Effector memory CD8-positive, alpha-beta T cell (primary cell): ENCODE measurements at regions not wholly inside any gene's neighbourhood (a gene's known extent, or its start where the extent isn't known, plus 50 kb on each side); places are given as distances from the start of the nearest gene placed in this dataset.
"Not testable (repeated sequence)": the region's sequence is repeated elsewhere in the genome, so short reads cannot be mapped to it uniquely, and the experiment has no call there.

ENCODE experiments used
- ATAC-seq: fragments of 150-1000 bp; cut with Tn5 transposase; replicated peaks from 2 replicates; pipeline ENCODE4 v1.10.0; 2021; ENCODE audit warnings: mild to moderate bottlenecking, moderate library complexity
- DNase-seq, 3 experiments: peaks; one replicate each; pipeline ENCODE4 v3.0.0; 2021
- H3K27ac Mint-ChIP-seq, 2 donors: one replicate each; pipeline ENCODE4 v1.8.0; 2022; ENCODE audit warnings: mild to moderate bottlenecking in 2 of 2, mixed read lengths in 2 of 2, moderate library complexity in 2 of 2
- H3K27me3 Mint-ChIP-seq, 2 donors: one replicate each; pipeline ENCODE4 v1.8.0; 2022; ENCODE audit warnings: mixed read lengths in 2 of 2
- H3K36me3 Mint-ChIP-seq: one replicate; pipeline ENCODE4 v1.8.0; 2022; ENCODE audit warnings: mild to moderate bottlenecking, moderate library complexity, mixed read lengths; ENCODE audit not compliant: insufficient read depth
- H3K4me1 Mint-ChIP-seq, 2 donors: one replicate each; pipeline ENCODE4 v1.8.0; 2022; ENCODE audit warnings: low read depth in 2 of 2, mixed read lengths in 2 of 2
- H3K4me3 Mint-ChIP-seq, 2 donors: one replicate each; pipeline ENCODE4 v1.8.0; 2022; ENCODE audit warnings: mild to moderate bottlenecking in 2 of 2, mixed read lengths in 2 of 2, moderate library complexity in 2 of 2
- H3K9me3 Mint-ChIP-seq, 2 donors: one replicate each; pipeline ENCODE4 v1.8.0; 2022; ENCODE audit warnings: mixed read lengths in 2 of 2

- Mint-ChIP-seq H3K36me3 (peaks cover 24% of the 10 kb centered on the region), H3K27ac (peak overlapping the region; percentile 98 to 100), H3K9me3 (no peaks in the 10 kb centered on the region), H3K4me3 (peak overlapping the region; percentile 71 to 72), H3K27me3 (no peaks in the 10 kb centered on the region), H3K4me1 (peaks cover 35 to 52% of the 10 kb centered on the region in 2 donors)
- ATAC-seq: no peak
- DNase-seq: no peak
These were observed 92.4 kb upstream of the KLF6 start for GRCh38 chr10:3877211-3878000.

- Mint-ChIP-seq H3K4me1 (peaks cover 44 to 61% of the 10 kb centered on the region in 2 donors), H3K36me3 (peaks cover 24% of the 10 kb centered on the region), H3K9me3 (no peaks in the 10 kb centered on the region), H3K4me3 (peak overlapping the region; percentile 71 to 72), H3K27me3 (no peaks in the 10 kb centered on the region), H3K27ac (peak overlapping the region; percentile 98 to 100)
- ATAC-seq (no peak), DNase-seq (no peak)
These were observed 91.4 kb upstream of the KLF6 start for GRCh38 chr10:3876350-3876962.

- H3K36me3 Mint-ChIP-seq: peaks cover 24% of the 10 kb centered on the region
- no peaks in the 10 kb centered on the region for H3K9me3 Mint-ChIP-seq
- H3K4me1 Mint-ChIP-seq: peaks cover 44 to 63% of the 10 kb centered on the region in 2 donors
- H3K27ac Mint-ChIP-seq: peak overlapping the region; percentile 98 to 100
- no peak for DNase-seq
- peak overlapping the region; percentile 71 to 72 for H3K4me3 Mint-ChIP-seq
- no peaks in the 10 kb centered on the region for H3K27me3 Mint-ChIP-seq
- no peak for ATAC-seq
These were observed 90.8 kb upstream of the KLF6 start for GRCh38 chr10:3875842-3876235.

GRCh38 chr10:3874990-3875841 is 90.2 kb upstream of the KLF6 start:
- Mint-ChIP-seq H3K27me3 (no peaks in the 10 kb centered on the region), H3K4me1 (peaks cover 44 to 63% of the 10 kb centered on the region in 2 donors), H3K27ac (peak overlapping the region; percentile 98 to 100), H3K9me3 (no peaks in the 10 kb centered on the region), H3K36me3 (peaks cover 24% of the 10 kb centered on the region), H3K4me3 (peak overlapping the region; percentile 71 to 72)
- DNase-seq: peak; percentile 43 to 46 (median 45)
- peak; percentile 73 for ATAC-seq

- not testable (repeated sequence) for H3K9me3 Mint-ChIP-seq, H3K27me3 Mint-ChIP-seq, DNase-seq, ATAC-seq
- H3K4me3 Mint-ChIP-seq: peak overlapping the region; percentile 71 to 72
- H3K27ac Mint-ChIP-seq: peak overlapping the region; percentile 98 to 100
- H3K36me3 Mint-ChIP-seq: peaks cover 24% of the 10 kb centered on the region
- H3K4me1 Mint-ChIP-seq: peaks cover 43 to 63% of the 10 kb centered on the region in 2 donors
These were observed 89.6 kb upstream of the KLF6 start for GRCh38 chr10:3874610-3874989.

GRCh38 chr10:3873728-3874461 is 88.9 kb upstream of the KLF6 start:
- peaks cover 42 to 61% of the 10 kb centered on the region in 2 donors for H3K4me1 Mint-ChIP-seq
- H3K9me3 Mint-ChIP-seq: no peaks in the 10 kb centered on the region
- peak overlapping the region; percentile 98 to 100 for H3K27ac Mint-ChIP-seq
- H3K27me3 Mint-ChIP-seq: no peaks in the 10 kb centered on the region
- peak in 2 of 3 experiments; percentile 32 to 45 for DNase-seq
- H3K4me3 Mint-ChIP-seq: peak overlapping the region; percentile 49 to 63
- ATAC-seq: peak; percentile 70
- peaks cover 24% of the 10 kb centered on the region for H3K36me3 Mint-ChIP-seq

- H3K9me3 Mint-ChIP-seq: no peaks in the 10 kb centered on the region
- H3K4me1 Mint-ChIP-seq: peaks cover 42 to 62% of the 10 kb centered on the region in 2 donors
- ATAC-seq: no peak
- no peaks in the 10 kb centered on the region for H3K27me3 Mint-ChIP-seq
- H3K36me3 Mint-ChIP-seq: peaks cover 24% of the 10 kb centered on the region
- no peak overlapping the region for H3K4me3 Mint-ChIP-seq
- no peak for DNase-seq
- H3K27ac Mint-ChIP-seq: peak overlapping the region; percentile 98 to 100
These were observed 87.8 kb upstream of the KLF6 start for GRCh38 chr10:3872712-3873329.

- H3K9me3 Mint-ChIP-seq: no peaks in the 10 kb centered on the region
- H3K4me1 Mint-ChIP-seq: peaks cover 37 to 59% of the 10 kb centered on the region in 2 donors
- DNase-seq (no peak), ATAC-seq (no peak)
- H3K36me3 Mint-ChIP-seq: peaks cover 24% of the 10 kb centered on the region
- peak overlapping the region; percentile 98 to 100 for H3K27ac Mint-ChIP-seq
- H3K4me3 Mint-ChIP-seq: no peak overlapping the region
- no peaks in the 10 kb centered on the region for H3K27me3 Mint-ChIP-seq
These were observed 86.5 kb upstream of the KLF6 start for GRCh38 chr10:3871424-3871996.

GRCh38 chr10:3869036-3869435 is 84.0 kb upstream of the KLF6 start:
- Mint-ChIP-seq H3K9me3 (no peaks in the 10 kb centered on the region), H3K4me3 (no peak overlapping the region), H3K36me3 (peaks cover 8% of the 10 kb centered on the region), H3K27ac (peak overlapping the region in 1 of 2 donors; percentile 6), H3K4me1 (peaks cover 30 to 48% of the 10 kb centered on the region in 2 donors), H3K27me3 (no peaks in the 10 kb centered on the region)
- ATAC-seq: no peak
- DNase-seq: no peak

GRCh38 chr10:3868271-3868664 is 83.3 kb upstream of the KLF6 start:
- peak overlapping the region; percentile 10 to 58 for H3K27ac Mint-ChIP-seq
- H3K9me3 Mint-ChIP-seq: no peaks in the 10 kb centered on the region
- H3K36me3 Mint-ChIP-seq: peaks cover under 1% of the 10 kb centered on the region
- peaks cover 29 to 41% of the 10 kb centered on the region in 2 donors for H3K4me1 Mint-ChIP-seq
- H3K4me3 Mint-ChIP-seq: no peak overlapping the region
- DNase-seq (no peak), ATAC-seq (no peak)
- no peaks in the 10 kb centered on the region for H3K27me3 Mint-ChIP-seq

- Mint-ChIP-seq H3K27me3 (no peaks in the 10 kb centered on the region), H3K27ac (peak overlapping the region; percentile 10 to 58), H3K9me3 (no peaks in the 10 kb centered on the region), H3K4me3 (no peak overlapping the region), H3K36me3 (no peaks in the 10 kb centered on the region), H3K4me1 (peaks cover 24 to 35% of the 10 kb centered on the region in 2 donors)
- ATAC-seq: no peak
- DNase-seq: no peak
These were observed 82.7 kb upstream of the KLF6 start for GRCh38 chr10:3867454-3868270.
